GM13977 (cell line): ENCODE measurements at regions not wholly inside any gene's neighbourhood (a gene's known extent, or its start where the extent isn't known, plus 50 kb on each side); places are given as distances from the start of the nearest gene placed in this dataset.

Source experiments
- DNase-seq: peaks from one replicate; pipeline ENCODE4 v3.0.0; 2012; ENCODE audit warnings: low spot score
- CTCF ChIP-seq: IDR thresholded peaks from 2 replicates; pipeline ENCODE4 v1.5.1; 2012; ENCODE audit warnings: mild to moderate bottlenecking, control low read depth; ENCODE audit not compliant: insufficient read depth; ENCODE audit errors: extremely low read depth, missing control alignments
- in situ Hi-C: fragments of 300-500 bp; cut with MboI; formaldehyde crosslinking; loops from one replicate; pipeline ENCODE4 v1.12.0; 2022; ENCODE audit warnings: low sequenced_read_pairs, low pct_unique_long_range_greater_than_20kb, mixed read lengths, inconsistent platforms; ENCODE audit not compliant: unreplicated experiment

DNA sequence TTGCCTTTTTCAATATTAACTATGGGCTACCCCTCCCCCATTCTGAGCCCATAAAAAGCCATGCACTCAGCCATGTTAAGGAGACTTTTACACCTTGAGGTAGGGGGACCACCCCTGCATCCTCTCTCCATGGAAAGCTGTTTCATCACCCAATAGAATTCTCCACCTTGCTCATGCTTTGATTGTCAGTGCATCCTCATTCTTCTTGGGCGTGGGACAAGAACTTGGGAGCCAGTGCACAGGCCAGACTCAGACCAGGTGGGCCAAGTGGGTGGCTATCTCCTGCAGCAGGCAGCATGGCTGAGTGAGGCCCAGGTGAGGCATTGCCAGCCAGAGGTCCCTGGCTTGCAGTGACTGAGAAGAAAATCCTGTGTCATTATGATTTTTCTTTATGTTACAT is 357.4 kb upstream of the CDIN1 start:
- in situ Hi-C loops: no loop called here
- no peak for DNase-seq
- TF ChIP-seq CTCF: no peak

DNA sequence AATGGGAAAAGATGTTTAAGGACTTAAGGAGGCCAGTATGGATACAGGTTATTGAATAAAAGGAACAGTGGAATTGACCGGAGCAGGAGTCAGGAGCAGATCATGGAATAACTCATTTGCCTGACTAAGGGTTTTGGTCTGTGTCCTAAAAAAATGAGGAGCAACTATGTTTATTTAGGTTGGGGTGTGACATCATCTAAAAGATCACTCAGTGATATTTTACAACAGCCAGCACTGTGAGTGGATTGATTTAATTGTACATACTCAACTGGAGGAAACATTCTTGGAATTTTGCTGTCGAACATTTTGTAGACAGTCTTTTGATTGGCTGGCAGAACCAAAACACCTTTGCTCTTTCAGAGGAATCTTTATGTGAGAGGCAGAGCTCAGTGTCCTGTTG is 348.6 kb upstream of the CDIN1 start:
- no peak for DNase-seq
- in situ Hi-C loops: no loop called here
- TF ChIP-seq CTCF: no peak

- no peak for TF ChIP-seq CTCF
- no peak for DNase-seq
- in situ Hi-C loops: no loop called here
Measured at GRCh38 chr15:36232491-36232890, 346.9 kb upstream of the CDIN1 start.

DNA sequence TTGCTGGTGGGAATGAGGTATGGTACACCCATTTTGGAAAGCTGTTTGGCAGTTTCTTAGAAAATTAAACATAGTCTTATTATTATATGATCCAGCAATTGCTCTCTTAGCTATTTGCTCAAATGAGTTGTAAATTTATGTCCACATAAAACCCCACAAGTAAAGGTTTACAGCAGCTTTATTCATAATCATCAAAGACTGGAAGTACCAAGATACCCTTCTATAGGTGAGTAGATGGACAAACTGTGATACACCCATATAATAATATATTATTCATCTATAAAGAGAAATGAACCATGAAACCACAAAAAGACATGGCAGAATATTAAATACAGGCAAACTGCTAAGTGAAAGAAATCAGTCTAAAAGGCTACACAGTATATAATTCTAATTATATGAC is 344.7 kb upstream of the CDIN1 start:
- TF ChIP-seq CTCF: no peak
- in situ Hi-C loops: no loop called here
- no peak for DNase-seq

- no peak for TF ChIP-seq CTCF
- in situ Hi-C loops: no loop called here
- no peak for DNase-seq
Measured at GRCh38 chr15:36235173-36235572, 344.3 kb upstream of the CDIN1 start.

- no peak for DNase-seq
- in situ Hi-C loops: no loop called here
- no peak for TF ChIP-seq CTCF
Measured at GRCh38 chr15:36239509-36239908, 339.9 kb upstream of the CDIN1 start.

DNA sequence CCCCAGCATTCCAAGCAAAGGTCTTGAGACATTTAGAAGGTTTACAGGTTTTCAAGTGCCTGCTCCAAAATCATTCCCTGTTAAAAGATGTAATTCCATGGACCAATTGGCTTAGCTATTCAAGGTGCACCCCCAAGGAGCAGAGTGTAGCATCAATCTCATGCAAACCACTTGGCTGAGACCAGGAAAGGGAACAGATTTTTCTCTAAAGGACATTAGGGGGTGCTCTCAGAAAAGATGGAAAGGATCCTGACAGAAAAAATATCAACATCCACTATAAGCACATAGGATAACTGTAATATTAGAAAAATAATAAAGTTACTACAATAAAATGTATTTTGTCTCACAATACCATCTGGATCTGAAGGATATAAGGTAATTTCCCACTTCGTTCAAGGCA is 328.0 kb upstream of the CDIN1 start:
- no peak for DNase-seq
- no peak for TF ChIP-seq CTCF
- in situ Hi-C loops: no loop called here
